ENCODE measurements at regions not wholly inside any gene's neighbourhood (a gene's known extent, or its start where the extent isn't known, plus 50 kb on each side); places are given as distances from the start of the nearest gene placed in this dataset.

DNA sequence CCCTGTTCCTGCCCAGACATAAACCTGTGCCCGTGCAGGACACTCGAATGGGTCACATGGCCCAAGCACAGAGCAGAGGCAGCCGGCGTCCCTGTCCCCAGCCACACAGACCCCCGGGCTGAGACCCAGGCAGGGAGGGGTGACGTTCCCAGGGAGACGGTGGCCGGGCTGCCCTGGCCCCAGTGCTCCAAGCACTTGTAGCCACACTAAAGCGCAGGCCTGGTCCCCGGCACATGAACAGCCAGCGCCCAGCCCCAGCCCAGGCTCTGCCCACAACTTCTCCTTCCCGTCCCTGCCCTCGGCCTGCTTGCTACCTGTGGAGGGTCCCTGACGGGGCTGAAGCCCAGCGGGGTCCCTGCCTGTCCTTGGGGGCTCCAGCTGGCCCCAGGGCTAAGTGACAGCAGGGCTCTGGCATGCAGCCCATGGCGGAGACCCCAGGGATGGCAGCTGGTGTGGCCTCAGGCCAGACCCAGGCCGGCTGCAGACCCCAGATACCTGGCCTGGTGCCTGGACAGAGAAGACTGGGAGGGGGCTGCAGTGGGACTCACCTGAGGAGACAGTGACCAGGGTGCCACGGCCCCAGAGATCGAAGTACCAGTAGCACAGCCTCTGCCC, 338.4 kb downstream of the TMEM121 start:
- intact Hi-C loops (cut with micrococcal nuclease; ENCODE audit: unreplicated experiment) = no loop called here
- TF ChIP-seq, protein P1, sequence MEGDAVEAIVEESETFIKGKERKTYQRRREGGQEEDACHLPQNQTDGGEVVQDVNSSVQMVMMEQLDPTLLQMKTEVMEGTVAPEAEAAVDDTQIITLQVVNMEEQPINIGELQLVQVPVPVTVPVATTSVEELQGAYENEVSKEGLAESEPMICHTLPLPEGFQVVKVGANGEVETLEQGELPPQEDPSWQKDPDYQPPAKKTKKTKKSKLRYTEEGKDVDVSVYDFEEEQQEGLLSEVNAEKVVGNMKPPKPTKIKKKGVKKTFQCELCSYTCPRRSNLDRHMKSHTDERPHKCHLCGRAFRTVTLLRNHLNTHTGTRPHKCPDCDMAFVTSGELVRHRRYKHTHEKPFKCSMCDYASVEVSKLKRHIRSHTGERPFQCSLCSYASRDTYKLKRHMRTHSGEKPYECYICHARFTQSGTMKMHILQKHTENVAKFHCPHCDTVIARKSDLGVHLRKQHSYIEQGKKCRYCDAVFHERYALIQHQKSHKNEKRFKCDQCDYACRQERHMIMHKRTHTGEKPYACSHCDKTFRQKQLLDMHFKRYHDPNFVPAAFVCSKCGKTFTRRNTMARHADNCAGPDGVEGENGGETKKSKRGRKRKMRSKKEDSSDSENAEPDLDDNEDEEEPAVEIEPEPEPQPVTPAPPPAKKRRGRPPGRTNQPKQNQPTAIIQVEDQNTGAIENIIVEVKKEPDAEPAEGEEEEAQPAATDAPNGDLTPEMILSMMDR (conservative IDR thresholded peaks at IDR 0.05; ENCODE audit: low read depth, low read length) = no peak
- no peak for TF ChIP-seq EZH2 (IDR thresholded peaks at IDR 0.05; ENCODE audit: borderline replicate concordance, low read depth, low read length, poor library complexity, severe bottlenecking)
- CTCF ChIA-PET = no interaction called here
- POLR2A ChIA-PET (ENCODE audit: low non-redundant PET) = no interaction called here
- Histone ChIP-seq H3K27ac (ENCODE audit: low read depth, low read length, poor library complexity, severe bottlenecking) (no peak overlapping the region), H3K36me3 (ENCODE audit: insufficient read depth, low read length, poor library complexity, severe bottlenecking) (no peaks in the 10 kb centered on the region), H3K27me3 (replicated peaks; ENCODE audit: insufficient read depth, low read depth, low read length, poor library complexity) (peaks cover 31% of the 10 kb centered on the region), H3K9me3 (ENCODE audit: low read depth, low read length, poor library complexity, severe bottlenecking) (no peaks in the 10 kb centered on the region), H3K4me3 (ENCODE audit: low read depth, low read length, poor library complexity, severe bottlenecking) (no peak overlapping the region), H3K4me1 (ENCODE audit: insufficient read depth, low read length, poor library complexity, severe bottlenecking) (no peaks in the 10 kb centered on the region)
- no peak for DNase-seq (ENCODE audit: low spot score)
- no TSS peak for BruUV-seq (replicated peaks)

DNA sequence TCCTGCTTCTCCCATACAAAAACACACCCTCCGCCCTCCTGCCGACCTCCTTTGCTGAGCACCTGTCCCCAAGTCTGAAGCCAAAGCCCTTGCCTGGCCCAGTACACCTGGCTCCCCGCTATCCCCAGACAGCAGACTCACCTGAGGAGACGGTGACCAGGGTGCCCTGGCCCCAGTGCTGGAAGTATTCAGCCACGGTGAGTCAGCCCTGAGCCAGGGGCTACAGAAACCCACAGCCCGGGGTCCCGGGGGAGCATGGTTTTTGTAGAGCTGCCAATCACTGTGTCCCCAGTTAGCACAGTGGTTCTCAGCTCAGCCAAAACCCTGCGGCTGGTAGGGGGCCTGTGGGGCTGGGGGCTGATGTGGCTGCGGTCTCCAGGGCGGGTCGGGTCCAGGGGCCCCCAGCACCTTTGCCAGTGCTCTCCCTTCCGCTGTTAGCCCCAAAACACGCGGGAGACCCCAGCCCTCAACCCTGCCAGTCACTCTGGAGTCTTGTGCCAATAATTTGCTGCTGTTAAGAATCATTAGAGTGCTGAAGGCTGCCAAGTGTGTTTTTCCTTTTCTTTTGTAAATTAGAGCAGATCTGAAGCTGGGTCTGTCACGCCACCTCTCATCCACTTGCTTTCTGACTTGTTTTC, 339.0 kb downstream of the TMEM121 start:
- Histone ChIP-seq H3K27ac (ENCODE audit: low read depth, low read length, poor library complexity, severe bottlenecking) (no peak overlapping the region), H3K36me3 (ENCODE audit: insufficient read depth, low read length, poor library complexity, severe bottlenecking) (no peaks in the 10 kb centered on the region), H3K27me3 (replicated peaks; ENCODE audit: insufficient read depth, low read depth, low read length, poor library complexity) (peaks cover 38% of the 10 kb centered on the region), H3K4me3 (ENCODE audit: low read depth, low read length, poor library complexity, severe bottlenecking) (no peak overlapping the region), H3K4me1 (ENCODE audit: insufficient read depth, low read length, poor library complexity, severe bottlenecking) (no peaks in the 10 kb centered on the region), H3K9me3 (ENCODE audit: low read depth, low read length, poor library complexity, severe bottlenecking) (no peaks in the 10 kb centered on the region)
- POLR2A ChIA-PET (ENCODE audit: low non-redundant PET) = no interaction called here
- CTCF ChIA-PET = no interaction called here
- TF ChIP-seq, protein P1 (conservative IDR thresholded peaks at IDR 0.05; ENCODE audit: low read depth, low read length) = no peak
- TF ChIP-seq EZH2 (IDR thresholded peaks at IDR 0.05; ENCODE audit: borderline replicate concordance, low read depth, low read length, poor library complexity, severe bottlenecking) = no peak
- intact Hi-C loops (cut with micrococcal nuclease; ENCODE audit: unreplicated experiment) = no loop called here
- DNase-seq (ENCODE audit: low spot score) = no peak
- no TSS peak for BruUV-seq (replicated peaks)

DNA sequence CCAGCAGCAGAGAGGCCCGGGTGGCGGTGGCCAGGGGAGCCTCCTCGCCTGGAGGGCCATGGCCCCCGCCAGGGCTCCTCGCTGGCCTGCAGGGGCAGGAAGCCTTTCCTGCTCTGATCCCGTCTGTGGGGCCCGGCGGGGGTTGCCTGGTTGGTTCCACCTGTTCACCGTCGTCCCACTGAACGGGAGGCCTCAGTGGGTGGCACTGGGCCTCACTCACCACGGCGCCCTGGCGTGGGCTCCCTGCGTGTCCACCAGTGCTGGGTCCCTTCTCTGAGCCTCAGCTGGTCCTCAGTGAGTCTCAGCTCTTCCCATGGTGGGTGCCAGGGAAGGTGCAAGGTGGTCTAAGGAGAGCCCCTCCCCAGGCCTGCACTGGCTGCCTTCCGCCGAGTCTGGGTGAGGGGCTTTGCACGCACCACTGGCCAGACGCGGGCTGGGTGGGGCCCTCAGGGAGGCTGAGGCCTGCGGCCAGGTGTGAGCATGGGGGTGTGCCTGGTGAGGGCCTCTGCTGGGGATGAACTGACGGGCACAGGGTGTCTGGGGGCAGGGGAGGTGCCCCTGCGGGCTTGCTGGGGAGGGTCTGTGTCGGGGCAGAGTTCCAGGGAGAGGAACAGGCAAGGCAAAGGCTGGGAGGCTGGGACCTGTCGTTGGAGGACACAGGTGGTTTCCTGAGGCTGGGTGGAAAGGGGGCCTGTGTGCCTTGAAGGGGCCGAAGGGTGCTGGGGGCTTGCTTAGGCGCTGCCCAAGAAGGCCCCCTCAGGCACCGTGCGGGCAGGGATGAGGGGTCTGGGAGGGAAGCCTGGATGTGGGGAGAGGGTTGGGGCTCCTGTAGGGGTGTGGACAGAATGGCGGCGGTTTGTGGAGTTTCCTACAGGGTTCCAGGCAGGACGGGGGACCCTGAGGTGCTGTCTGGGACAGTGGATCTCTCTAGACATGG, 339.8 kb downstream of the TMEM121 start:
- CTCF ChIA-PET = no interaction called here
- Histone ChIP-seq H3K36me3 (ENCODE audit: insufficient read depth, low read length, poor library complexity, severe bottlenecking) (no peaks in the 10 kb centered on the region), H3K9me3 (ENCODE audit: low read depth, low read length, poor library complexity, severe bottlenecking) (no peaks in the 10 kb centered on the region), H3K27me3 (replicated peaks; ENCODE audit: insufficient read depth, low read depth, low read length, poor library complexity) (peaks cover 41% of the 10 kb centered on the region), H3K4me1 (ENCODE audit: insufficient read depth, low read length, poor library complexity, severe bottlenecking) (no peaks in the 10 kb centered on the region), H3K4me3 (ENCODE audit: low read depth, low read length, poor library complexity, severe bottlenecking) (no peak overlapping the region), H3K27ac (ENCODE audit: low read depth, low read length, poor library complexity, severe bottlenecking) (no peak overlapping the region)
- DNase-seq (ENCODE audit: low spot score) = no peak
- no TSS peak for BruUV-seq (replicated peaks)
- TF ChIP-seq, protein P1 (conservative IDR thresholded peaks at IDR 0.05; ENCODE audit: low read depth, low read length) = no peak
- no peak for TF ChIP-seq EZH2 (IDR thresholded peaks at IDR 0.05; ENCODE audit: borderline replicate concordance, low read depth, low read length, poor library complexity, severe bottlenecking)
- intact Hi-C loops (cut with micrococcal nuclease; ENCODE audit: unreplicated experiment) = no loop called here
- POLR2A ChIA-PET (ENCODE audit: low non-redundant PET) = no interaction called here
